GM19438 (cell line): ENCODE measurements at regions not wholly inside any gene's neighbourhood (a gene's known extent, or its start where the extent isn't known, plus 50 kb on each side); places are given as distances from the start of the nearest gene placed in this dataset.
"Not testable (repeated sequence)": the region's sequence is repeated elsewhere in the genome, so short reads cannot be mapped to it uniquely, and the experiment has no call there.

Experiments used
- ATAC-seq: cut with Tn5 transposase; IDR thresholded peaks from one replicate; pipeline ENCODE4 v1.9.1; 2021; ENCODE audit warnings: low read depth; ENCODE audit not compliant: unreplicated experiment

- ATAC-seq: no peak
These were observed 158.1 kb downstream of the DDX1 start for GRCh38 chr2:15749460-15750432.

- no peak for ATAC-seq
These were observed 158.8 kb downstream of the DDX1 start for GRCh38 chr2:15750433-15750814.

DNA sequence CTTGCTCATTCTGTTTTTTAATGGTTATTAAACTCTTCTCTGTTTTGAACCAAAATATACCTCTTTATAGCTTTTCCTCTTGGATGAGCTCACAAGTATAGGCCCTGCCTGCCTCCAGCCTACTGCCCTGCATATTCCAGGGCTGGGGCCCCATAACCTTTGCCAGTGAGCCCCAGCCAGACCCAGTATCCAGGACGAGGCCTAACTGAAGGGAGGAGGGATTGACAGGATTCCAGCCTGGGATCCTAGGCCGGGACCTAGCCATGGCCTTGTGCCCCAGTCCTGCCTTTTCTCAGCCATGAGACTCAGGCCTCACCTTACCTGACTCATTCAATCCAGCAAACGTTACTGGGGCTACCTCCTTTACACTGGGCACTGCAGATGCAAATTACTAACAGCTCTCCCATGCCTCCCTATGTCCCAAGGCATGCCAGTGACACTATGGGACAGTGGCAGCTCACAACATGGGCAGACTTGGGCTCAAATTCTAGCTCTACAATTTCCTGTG is 159.2 kb downstream of the DDX1 start:
- no peak for ATAC-seq

- no peak for ATAC-seq
These were observed 159.8 kb downstream of the DDX1 start for GRCh38 chr2:15751477-15751876.

- no peak for ATAC-seq
These were observed 161.0 kb downstream of the DDX1 start for GRCh38 chr2:15752552-15753232.

DNA sequence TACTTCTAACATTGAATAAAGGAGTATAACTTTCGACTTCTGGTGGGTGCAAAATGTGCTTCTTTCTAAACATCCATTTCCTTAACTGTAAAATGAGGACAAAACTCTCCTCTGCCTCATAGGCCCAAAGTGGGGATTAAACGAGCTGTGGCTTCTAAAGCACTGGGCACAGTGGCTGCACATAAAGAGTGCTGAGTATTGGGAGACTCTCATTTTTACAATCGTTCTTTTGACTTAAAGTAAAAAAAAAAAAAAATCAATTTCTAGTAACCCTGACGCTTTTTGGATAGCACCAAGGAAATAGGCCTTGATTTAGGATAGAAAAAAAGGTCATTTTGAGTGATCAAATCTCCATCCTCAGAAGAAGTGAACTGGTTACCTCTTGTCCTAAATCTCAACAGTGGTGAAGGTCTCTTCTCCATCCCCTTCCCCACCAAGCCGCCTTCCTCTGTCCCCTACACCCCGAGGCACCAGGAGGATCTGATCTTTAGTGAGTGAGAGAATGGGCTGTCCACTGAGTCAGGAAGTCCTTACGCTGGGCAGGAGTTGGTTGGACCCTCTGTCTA is 161.6 kb downstream of the DDX1 start:
- ATAC-seq: no peak

DNA sequence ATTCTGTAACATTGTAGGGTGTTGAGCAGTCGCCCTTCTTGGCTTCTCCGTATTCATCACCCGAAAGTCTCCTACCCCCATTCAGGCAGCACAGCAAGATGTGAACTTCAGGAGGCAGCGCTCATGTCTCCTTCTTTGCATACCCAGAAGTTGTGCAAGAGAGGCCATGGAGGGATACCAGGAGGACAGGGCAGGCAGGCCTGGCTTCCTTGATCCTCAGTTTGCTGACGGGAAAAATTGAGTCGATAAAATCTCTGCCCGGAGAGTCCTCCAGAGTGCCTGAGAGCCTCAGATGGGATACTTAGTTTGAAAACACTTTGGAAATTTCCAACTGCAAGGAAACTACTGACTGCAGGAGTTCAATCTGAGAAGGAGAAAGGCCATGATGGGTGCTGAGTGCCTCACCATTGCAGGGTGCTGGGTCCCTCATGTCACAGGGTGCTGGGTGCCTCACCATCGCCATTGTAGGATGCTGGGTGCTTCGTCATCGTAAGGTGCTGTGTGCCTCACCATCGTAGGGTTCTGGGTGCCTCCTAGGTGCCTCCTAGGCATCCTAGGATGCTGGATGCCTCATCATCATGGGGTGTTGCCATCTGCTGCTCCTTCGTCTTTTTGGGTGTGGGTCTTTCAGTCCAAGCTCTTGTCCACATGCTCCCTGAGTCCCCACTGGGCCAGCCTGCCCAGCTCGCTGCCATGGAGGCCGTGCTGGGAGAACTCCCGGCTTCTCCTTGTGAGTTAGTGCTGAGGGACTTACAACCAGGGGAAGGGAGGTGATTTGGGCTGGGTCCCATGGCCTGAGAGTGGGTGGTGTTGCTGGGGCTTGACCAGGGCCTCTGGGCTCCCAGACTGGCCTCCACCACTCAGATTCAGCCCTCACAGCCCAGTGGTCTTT is 162.4 kb downstream of the DDX1 start:
- no peak for ATAC-seq

- ATAC-seq: no peak
These were observed 163.0 kb downstream of the DDX1 start for GRCh38 chr2:15754703-15755099.

DNA sequence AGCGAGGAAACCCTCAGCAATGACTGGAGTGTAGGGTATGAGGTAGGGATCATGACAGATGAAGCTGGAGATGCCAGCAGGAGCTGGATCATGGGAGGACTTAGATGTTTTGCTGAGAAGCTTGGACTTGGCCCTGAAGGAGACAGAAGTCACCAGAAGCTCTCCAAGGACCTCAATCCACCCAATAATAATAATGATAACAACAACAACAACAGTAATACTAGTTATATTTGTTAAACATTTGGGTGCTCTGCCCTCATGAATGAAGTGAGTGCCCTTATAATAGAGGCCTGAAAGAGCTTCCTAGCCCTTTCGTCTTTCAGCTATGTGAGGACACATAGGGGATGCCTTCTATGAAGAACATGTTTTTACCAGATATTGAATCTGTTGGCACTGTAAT is 163.9 kb downstream of the DDX1 start:
- no peak for ATAC-seq

DNA sequence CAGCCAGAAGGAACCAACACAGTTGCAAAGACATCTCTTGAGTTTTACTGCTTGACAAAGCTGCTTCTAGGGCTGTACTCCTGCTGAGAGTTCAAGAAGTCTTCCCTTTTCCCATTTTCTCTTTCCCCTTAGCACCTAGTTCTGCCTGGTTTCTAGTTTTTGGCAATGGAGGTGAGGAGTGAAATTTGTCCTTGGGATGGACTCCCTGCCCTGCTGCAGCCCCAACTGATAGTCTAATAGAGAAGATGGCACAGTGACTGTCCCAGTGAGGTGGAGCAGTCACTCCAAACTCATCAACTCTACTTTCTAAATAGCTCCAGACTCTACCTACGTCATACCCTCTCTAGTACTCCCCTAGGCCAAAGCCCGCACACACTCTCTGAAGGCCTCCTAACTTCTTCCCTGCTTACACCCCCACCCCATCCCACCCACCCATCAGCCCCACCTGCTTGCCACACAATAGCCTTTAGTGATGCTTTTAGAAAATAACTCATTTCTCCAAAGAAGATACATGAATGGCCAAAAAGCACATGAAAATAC is 164.4 kb downstream of the DDX1 start:
- no peak for ATAC-seq

DNA sequence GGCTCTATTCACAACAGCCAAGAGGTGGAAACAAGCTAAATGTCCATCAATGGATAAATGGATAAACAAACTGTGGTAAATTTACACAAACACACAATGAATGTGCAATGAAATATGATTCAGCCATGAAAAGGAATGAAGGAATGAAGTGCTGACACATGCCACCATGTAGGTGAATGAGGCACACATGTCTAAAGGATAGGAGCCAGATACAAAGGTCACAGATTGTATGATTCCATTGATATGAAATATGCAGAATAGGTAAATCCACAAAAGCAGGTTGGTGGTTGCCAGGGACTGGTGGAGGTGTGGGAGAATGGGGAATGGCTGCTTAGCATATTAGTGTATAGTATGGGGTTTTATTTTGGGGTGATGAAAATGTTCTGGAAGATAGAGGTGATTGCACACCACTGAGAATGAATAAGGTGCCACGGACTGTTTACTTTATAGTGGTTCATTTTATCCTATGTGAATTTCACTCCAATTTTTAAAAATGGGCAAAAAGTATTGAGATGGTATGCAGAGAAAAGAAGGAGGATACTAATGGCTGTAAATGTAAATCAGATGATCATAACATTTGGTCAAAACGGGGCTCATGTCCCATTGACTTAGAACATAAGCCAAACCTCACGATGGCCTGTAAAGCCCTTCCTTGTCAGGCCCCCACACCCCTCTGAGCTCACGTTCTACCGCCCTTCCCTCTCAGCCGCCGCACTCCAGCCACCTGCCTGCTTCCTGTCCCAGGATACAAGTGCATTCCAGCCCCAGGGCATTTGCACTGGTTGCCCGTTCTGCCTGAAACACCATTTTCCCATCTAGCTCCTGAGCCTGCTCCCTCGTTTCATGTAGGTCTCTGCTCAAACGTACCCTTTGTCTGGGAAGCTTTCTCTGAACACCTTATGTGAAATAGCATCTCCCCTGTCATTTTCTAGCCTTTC is 165.5 kb downstream of the DDX1 start:
- no peak for ATAC-seq

DNA sequence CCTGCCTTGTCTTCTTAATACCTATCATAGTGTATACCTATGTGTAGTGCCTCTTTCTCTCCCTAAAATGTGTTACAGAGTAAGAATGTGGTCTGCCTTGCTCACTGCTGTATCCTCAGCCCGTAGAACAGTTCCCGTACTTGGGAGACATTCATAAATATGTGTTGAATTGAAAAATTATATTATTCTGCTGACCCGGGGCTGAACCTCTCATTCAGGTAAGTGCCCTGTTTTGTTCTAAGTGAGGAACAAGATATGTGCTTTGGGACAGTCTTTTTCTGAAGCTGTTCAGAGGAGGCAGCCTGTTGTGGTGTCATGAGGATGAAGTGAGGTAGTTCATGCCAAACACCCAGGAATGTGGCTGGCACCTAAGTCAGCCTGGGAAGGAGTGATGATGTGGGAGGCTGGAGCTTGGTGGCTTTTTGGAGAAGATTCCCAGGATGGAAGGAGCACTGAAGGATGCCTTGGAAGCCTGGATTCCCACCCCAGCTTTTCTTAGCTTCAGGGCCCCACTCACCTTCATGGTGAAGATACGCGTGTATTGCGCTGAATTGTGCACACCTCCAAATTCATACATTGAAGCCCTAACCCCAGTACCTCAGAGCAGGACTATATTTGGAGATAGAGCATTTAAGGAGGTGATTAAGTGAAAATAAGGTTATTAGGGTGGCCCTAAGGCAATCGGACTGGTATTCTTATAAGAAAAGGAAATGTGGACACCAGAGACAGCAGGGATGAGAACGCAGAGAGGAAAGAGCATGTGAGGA is 166.3 kb downstream of the DDX1 start:
- ATAC-seq: no peak

DNA sequence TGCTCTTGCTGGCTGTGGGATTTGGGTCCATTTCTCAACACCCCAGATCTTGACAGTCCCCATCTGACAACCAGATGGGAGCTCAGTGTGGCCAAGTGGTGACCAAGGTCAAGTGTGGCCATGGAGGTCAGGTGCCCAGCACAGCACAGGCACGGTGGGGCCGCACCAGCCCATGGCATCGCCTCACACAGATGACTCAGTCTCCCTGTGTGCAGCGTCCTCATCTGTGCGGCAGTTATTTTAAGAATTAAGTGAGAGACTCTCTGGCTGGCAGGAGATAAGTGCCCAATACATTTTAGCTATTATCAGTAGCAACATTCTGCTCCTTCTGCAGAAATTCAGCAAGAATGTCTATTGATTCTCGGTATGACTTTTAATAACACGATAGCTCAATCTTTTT is 167.2 kb downstream of the DDX1 start:
- no peak for ATAC-seq

DNA sequence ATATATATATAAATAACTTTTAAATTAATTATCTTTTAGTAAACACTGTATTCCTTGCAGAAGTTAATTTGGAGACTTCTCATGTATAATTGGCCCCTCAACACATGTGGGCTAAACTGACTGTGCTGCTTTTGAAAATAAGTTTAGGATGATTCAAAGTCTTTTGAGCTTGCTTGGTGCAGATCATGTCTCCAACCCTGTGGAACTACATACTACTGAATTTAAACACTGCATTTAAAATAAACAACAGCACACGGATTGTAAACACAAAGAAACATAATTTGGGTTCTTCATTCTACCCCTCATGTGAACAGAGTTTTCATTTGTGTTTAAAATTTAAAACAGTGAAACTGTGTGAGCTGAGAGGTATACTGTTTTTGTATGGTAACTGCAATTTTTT is 167.7 kb downstream of the DDX1 start:
- no peak for ATAC-seq

DNA sequence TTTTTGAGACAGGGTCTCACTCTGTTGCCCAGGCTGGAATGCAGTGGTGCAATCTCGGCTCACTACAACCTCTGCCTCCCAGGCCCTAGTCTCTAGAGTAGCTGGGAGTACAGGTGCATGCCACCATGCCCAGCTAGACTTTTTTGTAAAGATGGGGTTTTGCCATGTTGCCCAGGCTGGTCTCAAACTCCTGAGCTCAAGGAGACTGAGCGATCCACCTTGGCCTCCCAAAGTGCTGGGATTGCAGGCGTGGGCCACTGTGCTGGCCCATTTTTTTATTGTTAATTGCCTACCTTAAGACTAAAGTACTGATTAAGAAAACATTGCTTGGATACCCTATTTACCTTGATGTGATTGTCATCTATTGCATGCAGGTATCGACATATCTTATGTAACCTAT is 168.1 kb downstream of the DDX1 start:
- not testable (repeated sequence) for ATAC-seq

GRCh38 chr2:15760232-15760910 is 168.7 kb downstream of the DDX1 start:
- no peak for ATAC-seq

DNA sequence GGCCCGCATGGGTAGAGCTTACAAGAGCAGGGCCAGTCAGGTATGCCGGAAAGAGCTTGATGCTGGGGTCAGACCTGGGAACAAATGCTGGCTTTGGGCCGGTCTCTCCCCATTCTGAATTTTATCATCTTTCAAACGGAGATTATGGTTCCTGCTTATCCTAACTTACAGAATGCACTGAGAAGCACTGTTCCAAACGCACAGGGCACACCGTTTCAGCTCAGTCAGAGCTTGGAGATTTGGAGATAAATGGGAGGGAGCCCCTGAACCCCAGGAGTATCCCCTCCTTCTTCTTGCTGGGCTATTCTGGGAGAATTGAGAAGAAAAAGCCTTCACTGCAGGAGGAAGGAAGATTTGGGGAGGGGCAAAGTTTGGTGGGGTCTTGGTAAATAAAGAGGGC is 169.4 kb downstream of the DDX1 start:
- no peak for ATAC-seq

DNA sequence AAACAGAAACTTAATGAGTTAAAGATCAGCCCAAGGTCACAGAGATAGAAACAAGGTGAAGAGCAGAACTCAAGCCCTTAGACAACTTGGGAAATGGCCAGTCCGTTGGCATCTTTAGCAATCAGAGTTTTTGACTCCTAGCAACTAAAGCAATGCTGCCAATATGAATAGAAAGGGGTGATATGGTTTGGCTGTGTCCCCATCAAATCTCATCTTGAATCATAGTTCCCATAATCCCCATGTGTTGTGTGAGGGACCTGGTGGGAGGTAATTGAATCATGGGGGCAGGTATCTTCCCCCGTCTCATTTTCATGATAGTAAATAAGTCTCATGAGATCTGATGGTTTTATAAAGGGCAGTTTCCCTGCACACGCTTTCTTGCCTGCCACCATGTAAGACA is 170.2 kb downstream of the DDX1 start:
- no peak for ATAC-seq
